GM19328 (cell line): ENCODE measurements at regions not wholly inside any gene's neighbourhood (a gene's known extent, or its start where the extent isn't known, plus 50 kb on each side); places are given as distances from the start of the nearest gene placed in this dataset.
A peak's percentile ranks its signal among the peaks of the same experiment; 100 is the strongest.

ENCODE experiments used
- ATAC-seq: cut with Tn5 transposase; IDR thresholded peaks from one replicate; pipeline ENCODE4 v1.9.1; 2021; ENCODE audit warnings: mild to moderate bottlenecking, moderate library complexity; ENCODE audit not compliant: unreplicated experiment

GRCh38 chr1:90155721-90156487, 161.0 kb downstream of the ZNF326 start:
- ATAC-seq, result peak; percentile 50

DNA sequence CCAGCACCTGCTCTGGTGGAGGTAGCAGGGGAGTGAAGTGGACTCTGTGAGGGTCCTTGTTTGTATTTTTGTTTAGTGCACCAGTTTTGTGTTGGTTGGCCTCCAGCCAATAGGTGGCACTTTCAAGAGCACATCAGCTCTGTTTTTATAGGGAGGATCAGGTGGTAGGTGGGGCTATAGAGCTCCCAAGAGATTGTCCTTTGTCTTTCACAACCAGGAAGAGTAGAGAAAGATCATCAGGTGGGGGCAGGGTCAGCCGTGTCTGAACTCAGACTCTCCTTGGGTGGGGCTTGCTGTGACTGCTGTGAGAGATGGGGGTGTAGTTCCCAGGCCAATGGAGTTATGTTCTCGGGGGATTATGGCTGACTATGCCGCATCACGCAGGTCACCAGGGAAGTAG, 159.8 kb downstream of the ZNF326 start:
- ATAC-seq, result no peak

GRCh38 chr1:90149101-90149500, 154.2 kb downstream of the ZNF326 start:
- no peak for ATAC-seq

- ATAC-seq, result no peak
These were observed 152.2 kb downstream of the ZNF326 start for GRCh38 chr1:90147093-90147492.

DNA sequence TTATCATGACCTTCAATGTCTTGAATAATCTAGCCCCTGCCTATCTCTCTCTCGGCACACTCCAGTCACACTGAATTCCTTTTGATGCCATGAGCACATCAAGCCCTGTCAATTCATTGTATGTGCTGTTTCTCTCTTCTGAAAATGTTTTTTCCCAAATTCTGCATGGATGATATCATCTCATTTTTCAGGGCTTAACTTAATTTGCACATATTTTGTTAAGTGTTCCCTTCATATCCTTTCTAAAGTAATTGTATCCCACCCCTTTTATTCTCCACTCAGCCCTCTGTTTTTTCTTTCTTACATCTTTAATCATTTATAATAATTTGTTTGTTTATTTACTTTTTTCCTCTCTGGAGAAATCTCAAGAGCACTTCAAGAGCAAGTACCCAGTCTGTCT, 149.9 kb downstream of the ZNF326 start:
- ATAC-seq, result no peak

DNA sequence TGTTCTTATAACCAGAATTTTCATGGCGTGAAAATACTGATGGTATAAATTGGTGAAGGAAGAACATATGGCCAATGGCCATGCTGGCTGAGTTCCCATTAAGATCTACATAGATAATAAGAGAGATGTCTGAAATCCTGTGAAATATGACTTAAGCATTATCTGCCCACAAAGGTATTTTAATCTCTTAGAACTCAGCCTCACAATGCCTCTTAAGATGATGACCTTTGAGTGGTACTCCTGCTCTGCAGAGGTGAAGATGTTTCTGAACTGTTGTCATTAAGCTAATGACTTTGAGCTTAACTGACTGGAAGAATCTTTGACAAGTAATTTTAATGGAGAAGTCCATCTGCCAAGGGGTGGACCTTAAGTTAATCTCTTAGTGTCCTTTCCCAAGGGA, 148.7 kb downstream of the ZNF326 start:
- no peak for ATAC-seq

DNA sequence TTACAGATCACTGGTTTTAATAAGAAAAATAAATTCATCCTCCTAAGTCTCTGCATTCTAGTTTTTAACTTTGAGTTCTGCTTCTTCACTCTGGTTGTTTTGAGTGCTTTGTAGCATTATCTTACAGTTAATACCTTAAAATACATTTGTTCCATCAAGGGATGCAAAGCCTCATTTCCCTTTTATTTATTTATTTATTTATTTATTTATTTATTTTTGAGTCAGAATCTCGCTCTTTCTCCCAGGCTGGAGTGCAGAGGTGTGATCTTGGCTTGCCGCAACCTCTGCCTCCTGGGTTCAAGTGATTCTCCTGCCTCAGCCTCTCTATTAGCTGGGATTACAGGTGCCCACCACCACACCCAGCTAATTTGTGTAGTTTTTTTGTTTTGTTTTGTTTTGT, 147.8 kb downstream of the ZNF326 start:
- ATAC-seq, result no peak

- no peak for ATAC-seq
These were observed 144.9 kb downstream of the ZNF326 start for GRCh38 chr1:90139837-90140236.

GRCh38 chr1:90135286-90135685, 140.4 kb downstream of the ZNF326 start:
- ATAC-seq, result no peak

DNA sequence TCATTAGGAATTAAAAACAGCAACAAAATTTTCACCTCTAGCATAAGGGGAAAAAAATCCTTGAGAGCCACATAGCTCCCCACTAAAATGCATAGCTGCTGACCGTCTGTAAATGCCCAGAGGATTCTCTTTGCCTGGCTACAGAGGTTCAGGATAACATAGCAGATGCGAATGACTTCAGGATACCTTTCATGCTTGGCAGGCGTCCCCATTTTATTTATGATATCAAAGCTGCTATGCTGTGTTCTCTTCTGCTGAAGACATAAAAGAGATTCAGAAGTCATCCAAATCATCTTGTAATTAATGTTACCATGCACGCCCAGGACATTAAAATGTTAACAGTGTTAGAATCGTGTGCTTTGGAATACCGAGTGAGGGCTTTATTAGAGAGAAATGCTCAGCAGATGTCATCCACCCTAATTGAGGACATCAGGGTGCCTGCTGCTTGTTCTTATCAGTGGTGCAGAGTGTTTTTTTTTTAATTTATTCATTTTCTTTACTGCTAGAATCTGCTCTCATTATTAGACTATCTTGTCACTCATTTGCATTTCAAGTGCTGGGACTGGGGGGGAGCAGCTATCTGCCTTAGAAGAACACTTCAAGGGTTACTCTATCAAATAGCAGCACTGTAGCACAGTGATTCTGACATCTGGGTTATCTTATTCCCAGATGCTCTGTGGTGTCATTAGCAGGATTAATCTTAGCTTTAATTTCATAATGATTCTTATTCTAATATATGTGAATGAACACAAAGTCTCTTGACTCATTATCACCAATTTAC, 139.5 kb downstream of the ZNF326 start:
- no peak for ATAC-seq

DNA sequence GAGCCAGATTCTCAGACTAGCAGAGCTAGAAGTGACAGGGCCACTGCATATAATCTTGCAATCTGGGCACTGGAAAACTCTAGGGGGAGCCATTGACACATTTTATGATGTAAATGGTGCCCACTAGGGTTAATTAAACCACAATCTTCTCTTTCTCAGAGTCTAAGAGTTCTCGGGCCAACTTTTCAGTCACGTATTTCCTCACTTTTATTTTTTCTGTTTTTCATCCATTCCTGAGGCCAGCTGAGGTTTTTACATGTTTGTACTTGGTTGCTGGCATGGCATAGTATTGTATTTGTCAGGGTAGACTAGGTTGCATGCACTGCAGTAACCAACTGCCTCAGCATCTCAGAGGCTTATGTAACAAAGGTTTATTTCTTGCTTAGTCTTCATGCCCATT, 138.2 kb downstream of the ZNF326 start:
- ATAC-seq, result no peak

DNA sequence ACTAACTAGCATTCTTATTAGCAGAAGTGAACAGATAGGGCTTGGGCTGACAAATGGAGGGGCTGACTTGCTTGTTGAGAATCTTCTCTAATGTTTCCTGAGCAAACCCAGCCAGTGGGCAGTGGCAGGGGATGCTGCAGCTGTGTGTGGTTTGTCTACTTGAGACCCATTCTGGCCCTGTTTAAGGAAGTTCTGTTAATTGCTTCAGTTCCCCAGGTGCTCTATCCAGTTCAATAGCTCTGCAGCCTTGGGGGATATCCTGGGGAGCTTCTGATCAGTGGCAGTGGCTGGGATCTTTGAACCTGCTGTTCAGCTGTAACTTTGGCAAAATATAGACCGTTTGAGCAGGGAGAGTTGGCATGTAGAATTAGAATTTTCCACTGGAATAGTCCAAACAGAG, 137.4 kb downstream of the ZNF326 start:
- no peak for ATAC-seq

GRCh38 chr1:90127288-90127953, 132.5 kb downstream of the ZNF326 start:
- no peak for ATAC-seq

DNA sequence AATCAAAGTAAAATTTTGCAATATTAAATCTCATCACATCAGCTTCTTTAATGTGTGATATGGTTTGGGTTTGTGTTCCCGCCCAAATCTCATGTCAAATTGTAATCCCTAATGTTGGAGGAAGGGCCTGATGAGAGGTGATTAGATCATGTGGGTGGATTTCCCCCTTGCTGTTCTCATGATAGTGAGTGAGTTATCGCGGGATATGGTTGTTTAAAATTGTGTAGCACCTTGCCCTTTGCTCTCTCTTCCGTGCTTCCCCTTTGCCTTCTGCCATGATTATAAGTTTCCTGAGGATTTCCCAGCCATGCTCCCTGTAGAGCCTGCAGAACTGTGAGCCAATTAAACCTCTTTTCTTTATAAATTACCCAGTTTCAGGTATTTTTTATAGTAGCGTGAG, 131.9 kb downstream of the ZNF326 start:
- no peak for ATAC-seq

DNA sequence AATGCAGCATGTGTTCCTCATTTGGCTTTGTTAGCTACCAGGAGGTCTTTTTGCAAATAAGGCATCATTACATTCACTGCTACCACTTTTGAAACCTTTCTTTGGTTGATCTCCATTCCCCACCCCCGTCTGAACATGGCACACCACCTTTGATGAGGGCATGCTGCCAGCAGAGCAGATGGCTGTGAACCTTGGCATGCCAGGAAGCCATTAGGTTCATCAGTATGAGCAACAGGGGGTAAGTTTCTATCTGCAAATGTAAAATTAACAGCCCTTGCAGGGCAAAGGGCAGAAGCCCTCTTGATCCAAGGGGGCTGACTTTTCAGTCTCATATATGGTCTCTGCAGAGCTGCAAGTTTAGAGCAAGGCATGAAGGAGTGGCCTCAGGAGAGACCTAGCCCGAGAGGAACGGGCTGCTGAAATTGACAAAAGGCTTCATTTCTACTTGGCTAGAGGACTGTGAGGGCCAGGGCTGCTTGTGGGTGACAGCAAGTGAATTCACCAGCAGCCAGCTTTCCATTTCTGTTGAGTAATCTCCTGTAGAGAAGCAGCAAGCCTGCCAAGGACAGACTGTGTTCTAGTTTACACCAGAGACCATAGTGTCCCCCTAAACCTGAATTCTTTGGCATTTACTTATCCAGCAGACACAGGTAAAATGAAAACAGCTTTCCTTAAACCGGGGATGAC, 127.9 kb downstream of the ZNF326 start:
- ATAC-seq, result no peak

DNA sequence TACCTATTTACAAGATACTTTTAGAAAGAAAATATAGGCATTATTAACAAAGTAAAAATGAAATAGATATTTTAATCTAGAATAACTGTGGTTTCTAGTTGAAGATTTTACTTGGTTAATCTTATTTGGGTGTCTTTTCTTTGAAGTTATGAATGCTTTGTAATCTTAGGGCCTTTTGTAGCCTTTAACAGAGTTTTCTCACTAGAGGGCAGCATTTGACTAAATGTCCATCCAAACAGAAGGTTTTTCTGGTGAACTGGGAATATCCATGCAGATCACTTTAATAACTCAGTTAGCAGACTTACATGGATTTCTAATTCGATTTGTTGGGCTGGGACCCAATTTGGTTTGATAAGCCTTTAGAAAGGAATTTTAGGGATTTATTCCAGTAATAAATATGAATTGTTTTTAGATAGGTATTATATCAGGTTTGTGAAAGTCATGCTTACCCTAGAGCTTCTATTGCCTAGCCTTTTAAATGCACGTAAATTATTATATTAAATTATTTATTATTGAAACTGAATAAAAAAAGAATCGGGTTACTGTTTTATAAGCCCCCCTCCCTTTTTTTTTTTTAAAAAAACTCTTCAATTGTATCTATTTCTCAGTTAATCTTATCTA, 119.7 kb downstream of the ZNF326 start:
- ATAC-seq, result no peak

- no peak for ATAC-seq
These were observed 113.1 kb downstream of the ZNF326 start for GRCh38 chr1:90107990-90108389.

GRCh38 chr1:90106311-90106710, 111.4 kb downstream of the ZNF326 start:
- no peak for ATAC-seq

DNA sequence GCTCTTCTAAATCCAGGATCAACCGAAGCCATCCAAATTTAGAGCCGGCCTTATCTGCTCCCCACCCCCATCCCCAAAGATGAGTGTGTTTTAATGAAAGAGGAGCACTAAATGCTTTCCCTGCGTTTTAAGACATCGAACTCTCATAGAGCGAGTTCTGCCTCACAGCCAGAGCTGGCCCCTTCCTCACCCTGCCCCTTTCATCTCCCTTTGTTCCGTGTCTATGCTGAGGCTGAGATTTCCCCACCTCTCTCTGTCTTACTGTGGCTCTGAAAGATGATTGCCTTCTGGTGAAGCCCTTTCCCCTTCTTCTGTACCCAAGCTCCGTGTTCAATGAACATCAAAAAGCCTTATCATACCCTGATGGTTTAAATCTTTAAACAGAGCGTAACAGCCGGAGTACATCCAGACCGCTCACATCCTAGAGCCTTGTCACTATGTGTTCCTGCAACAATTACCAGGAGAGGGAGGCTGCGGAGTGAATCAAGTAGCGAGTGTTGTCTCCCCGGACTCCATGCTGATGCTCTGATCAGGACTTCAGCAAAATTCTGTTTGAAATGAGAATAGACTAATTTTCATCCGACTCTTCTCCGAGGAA, 110.1 kb downstream of the ZNF326 start:
- no peak for ATAC-seq

DNA sequence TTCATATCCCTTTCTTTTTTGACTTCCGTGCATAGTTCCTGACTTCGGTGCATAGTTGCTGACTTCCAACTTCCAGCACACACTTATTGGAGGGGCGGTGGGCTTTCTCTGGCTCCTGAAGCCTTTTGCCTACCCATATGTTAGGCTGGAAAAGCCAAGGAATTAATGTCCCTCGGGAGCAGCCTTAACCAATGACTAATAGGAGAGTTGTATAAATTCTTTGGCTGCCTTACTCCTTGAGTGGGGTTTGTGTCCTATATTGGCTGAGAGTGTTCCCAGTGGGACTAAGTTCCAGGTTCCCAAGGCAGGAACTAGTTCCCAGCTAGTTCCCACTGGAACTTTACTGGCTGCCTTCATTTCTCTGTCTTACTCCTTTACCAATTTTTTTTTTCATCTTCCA, 105.7 kb downstream of the ZNF326 start:
- no peak for ATAC-seq
